ENCODE measurements at regions not wholly inside any gene's neighbourhood (a gene's known extent, or its start where the extent isn't known, plus 50 kb on each side); places are given as distances from the start of the nearest gene placed in this dataset.

DNA sequence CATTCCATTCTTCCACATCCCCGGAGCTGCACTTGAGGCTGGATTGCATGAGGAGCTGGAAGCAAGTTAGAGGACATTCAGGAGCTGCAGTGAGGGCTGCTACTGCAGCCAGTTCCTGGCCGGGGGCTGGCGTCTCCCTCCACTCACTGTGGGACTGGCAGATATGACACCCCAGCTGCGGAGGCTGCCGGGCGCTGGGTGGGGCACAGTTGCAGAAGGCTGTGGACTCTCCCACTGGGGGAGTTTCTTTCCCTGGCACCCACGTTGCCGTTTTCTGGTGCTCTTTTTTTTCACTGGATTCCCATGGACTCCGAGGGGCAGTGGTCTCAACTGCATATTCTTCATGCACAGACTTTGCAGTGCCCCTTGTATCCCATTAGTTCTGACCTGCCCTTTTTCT, 351.1 kb upstream of the AJAP1 start:
- no peak for TF ChIP-seq POLR2AphosphoS5 (IDR thresholded peaks at IDR 0.05; ENCODE audit: low read depth, low read length)
- TF ChIP-seq, protein P1, sequence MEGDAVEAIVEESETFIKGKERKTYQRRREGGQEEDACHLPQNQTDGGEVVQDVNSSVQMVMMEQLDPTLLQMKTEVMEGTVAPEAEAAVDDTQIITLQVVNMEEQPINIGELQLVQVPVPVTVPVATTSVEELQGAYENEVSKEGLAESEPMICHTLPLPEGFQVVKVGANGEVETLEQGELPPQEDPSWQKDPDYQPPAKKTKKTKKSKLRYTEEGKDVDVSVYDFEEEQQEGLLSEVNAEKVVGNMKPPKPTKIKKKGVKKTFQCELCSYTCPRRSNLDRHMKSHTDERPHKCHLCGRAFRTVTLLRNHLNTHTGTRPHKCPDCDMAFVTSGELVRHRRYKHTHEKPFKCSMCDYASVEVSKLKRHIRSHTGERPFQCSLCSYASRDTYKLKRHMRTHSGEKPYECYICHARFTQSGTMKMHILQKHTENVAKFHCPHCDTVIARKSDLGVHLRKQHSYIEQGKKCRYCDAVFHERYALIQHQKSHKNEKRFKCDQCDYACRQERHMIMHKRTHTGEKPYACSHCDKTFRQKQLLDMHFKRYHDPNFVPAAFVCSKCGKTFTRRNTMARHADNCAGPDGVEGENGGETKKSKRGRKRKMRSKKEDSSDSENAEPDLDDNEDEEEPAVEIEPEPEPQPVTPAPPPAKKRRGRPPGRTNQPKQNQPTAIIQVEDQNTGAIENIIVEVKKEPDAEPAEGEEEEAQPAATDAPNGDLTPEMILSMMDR (IDR thresholded peaks at IDR 0.05) = no peak
- TF ChIP-seq, protein P2, sequence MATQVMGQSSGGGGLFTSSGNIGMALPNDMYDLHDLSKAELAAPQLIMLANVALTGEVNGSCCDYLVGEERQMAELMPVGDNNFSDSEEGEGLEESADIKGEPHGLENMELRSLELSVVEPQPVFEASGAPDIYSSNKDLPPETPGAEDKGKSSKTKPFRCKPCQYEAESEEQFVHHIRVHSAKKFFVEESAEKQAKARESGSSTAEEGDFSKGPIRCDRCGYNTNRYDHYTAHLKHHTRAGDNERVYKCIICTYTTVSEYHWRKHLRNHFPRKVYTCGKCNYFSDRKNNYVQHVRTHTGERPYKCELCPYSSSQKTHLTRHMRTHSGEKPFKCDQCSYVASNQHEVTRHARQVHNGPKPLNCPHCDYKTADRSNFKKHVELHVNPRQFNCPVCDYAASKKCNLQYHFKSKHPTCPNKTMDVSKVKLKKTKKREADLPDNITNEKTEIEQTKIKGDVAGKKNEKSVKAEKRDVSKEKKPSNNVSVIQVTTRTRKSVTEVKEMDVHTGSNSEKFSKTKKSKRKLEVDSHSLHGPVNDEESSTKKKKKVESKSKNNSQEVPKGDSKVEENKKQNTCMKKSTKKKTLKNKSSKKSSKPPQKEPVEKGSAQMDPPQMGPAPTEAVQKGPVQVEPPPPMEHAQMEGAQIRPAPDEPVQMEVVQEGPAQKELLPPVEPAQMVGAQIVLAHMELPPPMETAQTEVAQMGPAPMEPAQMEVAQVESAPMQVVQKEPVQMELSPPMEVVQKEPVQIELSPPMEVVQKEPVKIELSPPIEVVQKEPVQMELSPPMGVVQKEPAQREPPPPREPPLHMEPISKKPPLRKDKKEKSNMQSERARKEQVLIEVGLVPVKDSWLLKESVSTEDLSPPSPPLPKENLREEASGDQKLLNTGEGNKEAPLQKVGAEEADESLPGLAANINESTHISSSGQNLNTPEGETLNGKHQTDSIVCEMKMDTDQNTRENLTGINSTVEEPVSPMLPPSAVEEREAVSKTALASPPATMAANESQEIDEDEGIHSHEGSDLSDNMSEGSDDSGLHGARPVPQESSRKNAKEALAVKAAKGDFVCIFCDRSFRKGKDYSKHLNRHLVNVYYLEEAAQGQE (IDR thresholded peaks at IDR 0.05; ENCODE audit: insufficient read depth in 1 of 2, low read depth in 2 of 2, low read length in 1 of 2) = no peak

Measured in Panc1 (cell line).